IMR-90 (cell line): ENCODE measurements at regions not wholly inside any gene's neighbourhood (a gene's known extent, or its start where the extent isn't known, plus 50 kb on each side); places are given as distances from the start of the nearest gene placed in this dataset.

ENCODE experiments used
- ATAC-seq: fragments of 200-7000 bp; cut with Tn5 transposase; 2 replicates; pipeline ENCODE4 v1.9.1; 2020; ENCODE audit warnings: low read depth, mild to moderate bottlenecking, moderate library complexity
- BruUV-seq: library from RNA; stranded (reverse); fragments of 400-500 nt; replicated peaks from 2 replicates; lab custom pipeline; 2021; lab: Mats Ljungman, UMichigan
- CTCF ChIA-PET: fragments of 300-600 bp; formaldehyde crosslinking; extraction: SDS; loops from one replicate; lab custom pipeline; 2021; ENCODE audit warnings: antibody characterized with exemption; lab: Yijun Ruan, JAX
- POLR2A ChIA-PET: fragments of 300-600 bp; sonication (Branson Sonifier 250); formaldehyde crosslinking; loops from one replicate; lab custom pipeline; 2022; ENCODE audit warnings: antibody characterized with exemption; ENCODE audit not compliant: unreplicated experiment; lab: Charles Lee
- DNase-seq: peaks from one replicate; pipeline ENCODE4 v3.0.0; 2013
- H2AFZ ChIP-seq: replicated peaks from 2 replicates; pipeline ENCODE3; 2013; ENCODE audit warnings: low read length, mild to moderate bottlenecking; ENCODE audit not compliant: poor library complexity
- H2AK5ac ChIP-seq: 2 replicates; pipeline ENCODE4 v1.6.1; 2013; ENCODE audit warnings: low read depth, low read length, inconsistent platforms
- H2AK9ac ChIP-seq: replicated peaks from 2 replicates; pipeline ENCODE3; 2013; ENCODE audit warnings: mild to moderate bottlenecking, low read depth, low read length, moderate library complexity; ENCODE audit not compliant: poor library complexity
- H2BK120ac ChIP-seq: 2 replicates; pipeline ENCODE4 v1.6.1; 2013; ENCODE audit warnings: low read depth, low read length, inconsistent platforms
- H2BK15ac ChIP-seq: 3 replicates; pipeline ENCODE4 v1.6.1; 2013; ENCODE audit warnings: low read depth, low read length, inconsistent platforms
- H2BK20ac ChIP-seq: 2 replicates; pipeline ENCODE4 v1.6.1; 2013; ENCODE audit warnings: low read depth, mild to moderate bottlenecking, inconsistent platforms, low read length, moderate library complexity
- H2BK5ac ChIP-seq: 2 replicates; pipeline ENCODE4 v1.6.1; 2013; ENCODE audit warnings: mild to moderate bottlenecking, low read depth, low read length, inconsistent platforms; ENCODE audit not compliant: poor library complexity, severe bottlenecking
- H3K14ac ChIP-seq: replicated peaks from 2 replicates; pipeline ENCODE4 v1.6.1; 2013; ENCODE audit warnings: low read depth, low read length, inconsistent platforms
- H3K18ac ChIP-seq: 2 replicates; pipeline ENCODE4 v1.6.1; 2013; ENCODE audit warnings: low read depth, low read length, control low read depth
- H3K23ac ChIP-seq: 2 replicates; pipeline ENCODE4 v1.6.1; 2013; ENCODE audit warnings: low read depth, low read length, inconsistent platforms
- H3K27ac ChIP-seq: 2 replicates; pipeline ENCODE4 v1.5.1; 2013; ENCODE audit warnings: mild to moderate bottlenecking, control low read depth, low read length; ENCODE audit not compliant: insufficient read depth
- H3K27me3 ChIP-seq: 2 replicates; pipeline ENCODE4 v1.6.1; 2013; ENCODE audit warnings: low read length; ENCODE audit not compliant: control insufficient read depth, insufficient read depth
- H3K36me3 ChIP-seq: 2 replicates; pipeline ENCODE4 v1.6.1; 2013; ENCODE audit warnings: low read length, mixed read lengths; ENCODE audit not compliant: control insufficient read depth, insufficient read depth
- H3K4ac ChIP-seq: 2 replicates; pipeline ENCODE4 v1.6.1; 2013; ENCODE audit warnings: low read depth, low read length, inconsistent platforms
- H3K4me1 ChIP-seq: 2 replicates; pipeline ENCODE4 v1.6.1; 2013; ENCODE audit warnings: low read length, mixed read lengths; ENCODE audit not compliant: control insufficient read depth, insufficient read depth
- H3K4me2 ChIP-seq: 2 replicates; pipeline ENCODE4 v1.6.1; 2013; ENCODE audit warnings: low read depth, mild to moderate bottlenecking, control low read depth, low read length, moderate library complexity
- H3K4me3 ChIP-seq: 2 replicates; pipeline ENCODE4 v1.5.1; 2013; ENCODE audit warnings: low read depth, mild to moderate bottlenecking, control low read depth, low read length, moderate library complexity; ENCODE audit not compliant: insufficient read depth
- H3K56ac ChIP-seq: 2 replicates; pipeline ENCODE4 v1.6.1; 2013; ENCODE audit warnings: low read length, inconsistent platforms; ENCODE audit not compliant: insufficient read depth; ENCODE audit errors: extremely low read depth
- H3K79me1 ChIP-seq, 2 experiments: 2 replicates each; pipeline ENCODE4 v1.6.1; 2013; ENCODE audit warnings: low read length in 2 of 2, inconsistent platforms in 1 of 2, low read depth in 1 of 2
- H3K9ac ChIP-seq: 2 replicates; pipeline ENCODE4 v1.6.1; 2013; ENCODE audit warnings: low read depth, low read length, control low read depth
- H3K9me1 ChIP-seq: 2 replicates; pipeline ENCODE4 v1.6.1; 2013; ENCODE audit warnings: low read length, inconsistent platforms; ENCODE audit not compliant: insufficient read depth
- H3K9me3 ChIP-seq: 2 replicates; pipeline ENCODE4 v1.6.1; 2013; ENCODE audit warnings: low read length; ENCODE audit not compliant: control insufficient read depth, insufficient read depth
- H4K20me1 ChIP-seq: 2 replicates; pipeline ENCODE4 v1.6.1; 2013; ENCODE audit warnings: low read length, inconsistent platforms; ENCODE audit not compliant: insufficient read depth
- H4K5ac ChIP-seq: 2 replicates; pipeline ENCODE4 v1.6.1; 2013; ENCODE audit warnings: mild to moderate bottlenecking, low read depth, low read length, control low read depth
- H4K8ac ChIP-seq, 2 experiments: 2 replicates each; pipeline ENCODE4 v1.6.1; 2013; ENCODE audit warnings: low read depth in 2 of 2, low read length in 2 of 2, control low read depth in 1 of 2, inconsistent platforms in 1 of 2
- H4K91ac ChIP-seq: 2 replicates; pipeline ENCODE4 v1.6.1; 2013; ENCODE audit warnings: low read depth, low read length, inconsistent platforms; ENCODE audit not compliant: insufficient read depth
- FOS ChIP-seq: fragments of 150-350 bp; IDR thresholded peaks from 2 replicates; pipeline ENCODE4 v1.6.1; 2016; ENCODE audit warnings: low read depth, low read length
- MAFK ChIP-seq: IDR thresholded peaks from 2 replicates; pipeline ENCODE4 v1.6.1; 2012; ENCODE audit warnings: low read depth, low read length, improper control_type of control experiment
- MXI1 ChIP-seq: IDR thresholded peaks from 2 replicates; pipeline ENCODE4 v1.6.1; 2012; ENCODE audit warnings: low read depth, mild to moderate bottlenecking, low read length, moderate library complexity, borderline replicate concordance
- WGBS, 2 experiments: methylation state at CpG; one replicate each; pipeline versions ENCODE4 v1.1.5 to v1.1.7; 2013; ENCODE audit warnings: missing lambda C conversion rate in 2 of 2; ENCODE audit not compliant: insufficient read length in 1 of 2; ENCODE audit errors: extremely low coverage in 2 of 2; 5-methylcytosine and 5-hydroxymethylcytosine counted together
- dilution Hi-C: fragments of 300-500 bp; cut with HindIII; formaldehyde crosslinking; loops from one replicate; pipeline ENCODE4 v1.14.3; 2018; ENCODE audit warnings: low sequenced_read_pairs; ENCODE audit not compliant: unreplicated experiment
- in situ Hi-C: fragments of 300-500 bp; cut with MboI; formaldehyde crosslinking; loops from 3 replicates; pipeline ENCODE4 v1.14.3; 2019; ENCODE audit warnings: low sequenced_read_pairs, inconsistent platforms, mixed read lengths
- intact Hi-C: fragments of 100-400 bp; cut with micrococcal nuclease; formaldehyde crosslinking; loops from 2 replicates; pipeline ENCODE4 v1.10.0; 2022

GRCh38 chr4:135225551-135225950 is 1024.0 kb upstream of the PABPC4L start:
- H3K79me1 ChIP-seq, result no peaks in the 10 kb centered on the region
- H3K9ac ChIP-seq, result no peak overlapping the region
- H2BK5ac ChIP-seq, result no peak overlapping the region
- no peak overlapping the region for H4K5ac ChIP-seq
- H2BK15ac ChIP-seq, result no peak overlapping the region
- H2AK5ac ChIP-seq, result no peak overlapping the region
- H2BK20ac ChIP-seq, result no peak overlapping the region
- in situ Hi-C loops, result no loop called here
- no peaks in the 10 kb centered on the region for H4K20me1 ChIP-seq
- DNase-seq (no peak), ATAC-seq (no peak)
- H2AK9ac ChIP-seq, result no peak overlapping the region
- no peak overlapping the region for H3K4me2 ChIP-seq
- H3K18ac ChIP-seq, result no peak overlapping the region
- no peak overlapping the region for H4K91ac ChIP-seq
- intact Hi-C loops, result no loop called here
- H2AFZ ChIP-seq, result no peak overlapping the region
- no peak overlapping the region for H4K8ac ChIP-seq
- H3K56ac ChIP-seq, result no peak overlapping the region
- H3K4ac ChIP-seq, result no peak overlapping the region
- H2BK120ac ChIP-seq, result no peak overlapping the region
- ChIA-PET CTCF (no interaction called here), POLR2A (no interaction called here)
- no peak overlapping the region for H3K14ac ChIP-seq
- dilution Hi-C loops, result no loop called here
- no peaks in the 10 kb centered on the region for H3K9me1 ChIP-seq
- H3K27ac ChIP-seq, result no peak overlapping the region
- no peak overlapping the region for H3K23ac ChIP-seq
- H3K4me3 ChIP-seq, result no peak overlapping the region
- no peaks in the 10 kb centered on the region for H3K27me3 ChIP-seq
- no CpG with 5 or more reads among the region's 3 CpGs for WGBS, 2 experiments
- TF ChIP-seq MXI1, result no peak
- no peak for TF ChIP-seq FOS
- TF ChIP-seq MAFK, result peak; percentile 75
- H3K4me1 ChIP-seq, result no peaks in the 10 kb centered on the region
- H3K36me3 ChIP-seq, result no peaks in the 10 kb centered on the region
- BruUV-seq, result no TSS peak
- H3K9me3 ChIP-seq, result no peaks in the 10 kb centered on the region
